ENCODE measurements at regions not wholly inside any gene's neighbourhood (a gene's known extent, or its start where the extent isn't known, plus 50 kb on each side); places are given as distances from the start of the nearest gene placed in this dataset.

DNA sequence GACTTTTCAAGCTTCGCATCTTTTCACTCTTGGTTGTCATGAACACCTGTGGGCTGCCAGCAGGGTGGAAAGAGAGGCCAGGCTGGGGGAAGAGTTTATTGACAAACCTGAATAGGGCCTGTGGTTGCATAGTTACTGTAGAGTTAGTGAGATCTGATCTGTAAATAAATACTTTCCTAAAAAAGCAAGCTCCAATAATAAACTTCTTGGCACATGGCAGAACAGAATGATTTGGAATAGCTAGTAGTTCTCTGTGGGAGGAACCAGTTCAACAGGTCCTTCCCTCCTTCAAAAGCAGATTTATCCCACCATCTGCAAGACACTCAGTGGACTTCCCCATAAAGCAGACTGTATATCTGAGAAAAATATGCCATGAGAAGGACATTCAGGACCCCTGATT lies 445.0 kb downstream of the HACE1 start:
- no peak for ATAC-seq

DNA sequence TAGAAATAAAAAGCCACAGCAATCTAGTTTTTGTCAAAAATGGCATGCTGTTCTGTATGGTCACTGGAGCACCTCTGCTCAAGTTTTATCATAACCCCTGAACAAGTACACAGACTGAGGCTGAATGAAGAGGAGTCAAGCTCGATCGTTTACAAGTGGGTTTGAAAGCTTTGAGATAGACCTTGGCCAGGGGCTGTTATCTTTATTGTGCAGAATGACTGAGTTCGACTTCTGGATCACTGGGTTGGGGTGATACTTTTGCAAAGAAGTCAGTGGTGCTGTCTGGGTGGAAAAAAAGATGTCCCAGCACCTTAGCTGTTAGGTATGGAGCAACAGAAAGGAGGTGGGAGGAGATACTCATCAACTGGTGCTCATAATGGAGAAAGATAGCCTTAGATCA lies 446.0 kb downstream of the HACE1 start:
- ATAC-seq, result no peak

DNA sequence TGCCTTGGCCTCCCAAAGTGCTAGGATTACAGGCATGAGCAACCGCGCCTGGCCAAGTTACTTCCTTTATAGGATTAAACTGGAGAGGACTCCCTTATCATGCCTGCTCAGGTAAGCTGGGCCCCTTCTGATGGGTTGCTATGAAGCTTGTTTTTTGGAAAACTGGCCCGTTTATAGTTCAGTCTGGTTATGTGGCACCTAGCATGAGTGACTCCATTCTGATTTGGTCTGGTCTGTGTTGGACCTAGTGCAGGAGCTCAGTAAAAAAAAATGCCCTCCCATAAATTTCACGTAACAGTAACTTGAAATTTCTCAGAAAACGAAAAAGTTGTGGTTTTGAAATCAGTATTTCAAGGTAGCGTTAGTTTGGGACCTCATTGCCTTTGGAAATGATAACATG lies 448.4 kb downstream of the HACE1 start:
- no peak for ATAC-seq

DNA sequence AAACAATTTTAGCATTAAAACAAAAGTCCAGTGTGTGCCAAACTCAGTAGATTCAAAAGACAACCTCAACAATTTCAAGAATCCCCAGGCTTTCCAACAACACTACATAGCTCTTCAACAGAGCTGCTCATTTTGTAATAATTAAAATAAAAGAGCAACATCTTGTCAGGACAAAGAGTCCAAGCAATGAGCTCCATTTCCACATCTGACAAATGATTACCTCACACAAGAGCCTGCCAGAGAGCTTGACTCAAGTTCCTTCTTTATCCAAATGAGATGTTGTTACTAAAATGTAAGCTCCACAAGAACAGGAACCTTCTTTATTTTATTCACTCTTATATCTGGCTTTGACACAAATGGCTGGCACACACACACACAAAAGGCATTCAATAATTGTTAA lies 449.8 kb downstream of the HACE1 start:
- ATAC-seq, result no peak

DNA sequence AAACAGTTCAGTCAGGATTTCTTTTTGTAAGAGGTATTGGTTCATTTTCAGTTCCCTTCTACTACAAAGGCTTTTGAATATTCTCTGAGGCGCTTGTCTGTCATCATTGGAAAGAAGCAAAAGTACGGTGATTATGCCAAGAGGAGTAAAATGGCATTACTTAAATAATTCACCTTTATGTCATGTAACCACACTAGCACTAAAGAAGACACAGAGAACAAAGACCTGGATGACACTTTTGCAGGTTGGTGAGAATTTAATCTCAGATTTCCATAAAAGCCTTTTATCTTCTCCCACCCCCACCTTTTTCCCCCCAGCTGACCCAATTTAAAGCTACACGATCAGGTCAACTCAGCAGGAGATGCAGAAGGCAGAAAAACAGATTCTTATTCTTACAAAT lies 451.8 kb downstream of the HACE1 start:
- ATAC-seq, result no peak

DNA sequence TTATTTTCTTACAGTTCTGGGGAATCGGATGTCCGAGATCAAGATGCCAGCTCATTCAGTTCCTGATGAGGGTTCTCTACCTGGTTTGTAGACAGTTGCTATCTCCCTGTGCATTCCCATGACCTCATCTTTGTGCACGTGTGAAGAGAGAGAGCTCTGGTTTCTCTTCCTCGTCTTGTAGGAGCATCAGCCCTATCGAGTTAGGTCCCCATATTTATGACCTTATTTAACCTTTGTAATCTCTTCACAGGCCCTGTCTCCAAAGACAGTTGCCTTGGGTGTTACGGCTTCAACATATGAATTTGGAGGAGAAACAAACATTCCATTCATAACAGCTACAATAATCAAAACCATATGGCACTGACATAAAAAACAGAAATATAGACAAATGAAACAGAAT lies 455.3 kb downstream of the HACE1 start:
- ATAC-seq, result no peak

DNA sequence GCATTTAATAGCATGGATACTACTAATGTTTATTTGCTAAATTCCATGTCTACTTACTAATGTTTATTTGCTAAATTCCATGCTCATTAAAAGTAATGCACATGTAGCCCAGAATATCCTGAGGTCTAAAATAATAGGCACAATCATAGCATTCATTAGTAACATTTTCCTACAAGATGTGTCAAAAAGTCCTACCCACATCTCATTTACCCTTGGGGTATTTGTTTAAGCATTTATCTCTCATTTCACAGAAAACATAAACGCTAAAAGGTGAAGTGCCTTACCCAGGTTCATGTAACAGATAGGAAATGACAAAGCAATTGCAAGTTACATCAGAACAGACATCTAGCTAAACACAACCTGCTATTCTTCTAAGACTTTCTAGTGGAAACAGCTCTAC lies 457.1 kb downstream of the HACE1 start:
- ATAC-seq, result no peak

DNA sequence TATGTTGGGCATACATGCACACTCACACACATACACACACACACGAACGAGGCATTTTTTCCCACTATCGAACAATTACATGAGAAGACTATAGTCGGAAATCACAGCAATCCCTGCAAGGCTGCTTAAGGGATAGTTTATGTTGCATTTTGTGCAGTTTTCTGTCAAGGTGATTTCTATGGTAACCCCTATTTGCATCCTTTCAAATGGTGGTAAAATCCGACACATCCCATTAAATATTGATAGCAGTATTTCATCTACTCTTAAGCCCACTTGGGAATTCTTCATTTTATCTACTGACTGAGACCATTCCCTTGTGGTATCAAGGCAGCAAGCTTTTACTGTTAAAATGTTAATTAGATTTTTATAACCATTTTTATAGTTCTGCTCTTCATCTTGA lies 457.8 kb downstream of the HACE1 start:
- ATAC-seq, result no peak

DNA sequence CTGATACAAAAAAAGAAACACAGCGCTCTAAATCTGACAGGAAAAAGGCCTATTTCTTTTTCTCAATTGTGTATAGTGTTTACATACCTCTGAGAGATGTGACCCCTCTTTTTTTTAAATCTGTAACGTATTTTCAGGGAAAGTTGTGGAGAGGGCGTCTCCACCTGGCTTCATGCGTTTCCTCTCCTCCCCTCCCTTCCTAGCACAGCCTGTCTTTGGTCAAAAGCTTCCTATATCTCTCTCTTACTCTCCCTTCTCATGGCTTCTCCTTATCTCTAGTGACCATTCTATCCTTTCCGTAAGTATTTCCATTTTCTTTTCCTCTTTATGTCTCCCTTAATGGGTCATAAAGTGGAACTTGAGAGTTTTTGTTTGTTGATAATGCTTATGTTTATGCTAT lies 458.9 kb downstream of the HACE1 start:
- no peak for ATAC-seq

DNA sequence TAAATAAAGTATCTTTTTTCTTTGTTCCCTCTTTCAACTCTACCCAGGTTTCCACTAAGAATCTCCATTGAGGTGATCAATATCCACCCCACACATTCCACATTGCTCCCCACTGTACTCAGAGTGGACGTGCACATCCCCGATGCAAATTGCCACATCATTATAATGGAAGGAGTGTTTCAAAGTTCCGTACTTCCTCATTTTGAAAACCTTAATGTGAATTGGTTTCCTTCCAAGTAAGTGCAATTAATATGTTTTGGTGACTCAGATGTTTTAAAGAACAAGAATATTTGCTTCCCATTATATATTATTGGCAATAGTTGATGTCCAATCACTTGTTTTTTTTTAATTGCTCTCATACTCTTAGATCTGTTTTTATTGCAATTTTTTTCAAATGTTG lies 463.6 kb downstream of the HACE1 start:
- no peak for ATAC-seq

DNA sequence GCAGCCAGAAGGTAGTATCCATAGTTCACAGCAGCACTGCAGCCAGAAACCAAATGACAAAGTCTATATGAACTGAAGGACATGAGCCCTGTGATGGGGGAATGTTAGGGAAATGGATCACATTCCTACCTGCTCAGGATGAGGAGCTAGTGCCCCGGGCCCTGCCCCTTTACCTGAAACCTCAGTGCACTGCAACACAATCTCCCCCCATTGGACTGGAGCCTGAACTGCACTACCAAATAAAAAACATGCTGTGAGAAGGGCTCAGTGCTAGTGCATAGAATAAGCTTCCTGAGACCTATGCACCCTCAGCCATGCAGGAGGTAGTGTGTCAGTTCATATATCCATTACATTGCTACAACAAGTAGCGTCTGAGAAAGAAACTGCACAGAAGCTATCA lies 477.8 kb downstream of the HACE1 start:
- no peak for ATAC-seq

DNA sequence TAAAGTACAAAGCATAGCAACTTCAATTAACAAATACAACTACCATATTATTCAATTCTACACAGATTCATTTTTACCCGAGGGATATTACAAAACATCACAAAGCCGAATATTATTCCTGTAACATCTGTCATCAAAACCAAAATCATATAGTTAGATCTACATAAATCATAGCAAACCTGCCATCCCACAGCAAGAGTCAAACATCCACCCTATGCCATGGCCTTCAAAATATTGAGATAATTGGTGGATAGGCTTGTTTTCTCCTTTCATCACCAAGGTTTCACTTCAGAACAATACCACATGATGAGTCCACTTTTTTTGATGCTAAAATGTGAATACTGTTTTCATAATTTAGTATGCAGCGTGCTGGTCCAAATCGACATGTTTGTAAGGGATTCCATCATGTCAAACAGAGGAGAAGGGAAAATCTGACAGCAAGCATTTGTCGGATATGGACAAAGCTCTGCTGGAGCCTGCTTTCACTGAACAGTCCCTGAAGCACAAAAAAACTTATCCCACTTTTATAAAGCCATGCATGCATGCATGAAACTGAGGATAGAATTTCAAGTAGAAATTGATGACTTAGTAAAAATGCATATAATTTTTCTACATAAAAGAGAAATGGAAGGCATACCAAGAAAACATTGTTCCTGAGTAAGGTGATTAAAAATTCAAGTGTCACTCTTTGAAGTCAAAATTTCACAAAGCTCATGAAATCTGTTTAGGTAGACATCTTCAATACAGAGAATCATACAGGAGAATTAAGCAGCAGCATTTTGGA lies 494.1 kb downstream of the HACE1 start:
- no peak for ATAC-seq

DNA sequence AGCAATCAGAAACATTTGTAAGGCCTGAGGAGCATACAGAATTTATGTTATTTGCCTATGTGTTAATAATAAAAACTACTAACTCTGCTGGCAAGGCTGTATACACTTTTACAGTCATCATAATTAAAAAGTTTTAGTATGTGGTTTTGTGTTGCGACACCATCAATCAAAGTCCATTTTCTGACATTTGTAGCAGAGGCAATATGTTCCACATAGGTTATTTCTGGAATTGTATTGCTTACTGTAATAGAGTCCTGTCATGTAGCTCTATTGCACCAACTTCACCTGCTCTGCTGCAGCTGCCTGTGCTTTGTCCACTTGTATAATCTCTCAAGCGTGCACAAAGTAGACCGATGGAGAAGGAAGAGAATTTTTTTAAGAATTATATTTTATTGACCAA lies 501.8 kb downstream of the HACE1 start:
- ATAC-seq, result no peak

DNA sequence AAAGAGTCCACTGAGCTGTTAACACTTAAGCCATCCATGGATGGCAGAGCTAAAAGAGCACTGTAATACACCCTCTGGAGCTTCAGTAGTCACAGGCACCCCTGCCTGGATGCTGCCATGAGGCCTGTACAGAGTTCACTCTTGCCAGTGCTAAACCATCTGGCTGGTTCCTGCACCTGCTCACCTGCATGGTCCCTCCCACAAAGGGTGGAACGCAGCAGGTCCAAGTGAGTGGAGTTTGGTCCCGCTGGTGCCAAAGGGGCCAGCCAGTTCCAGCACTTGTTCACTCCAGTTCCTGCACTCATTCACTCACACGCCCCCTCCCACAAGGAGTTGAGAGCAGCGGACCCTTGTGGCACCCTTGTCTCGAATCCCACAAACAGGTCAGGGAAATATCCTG lies 503.5 kb downstream of the HACE1 start:
- no peak for ATAC-seq

DNA sequence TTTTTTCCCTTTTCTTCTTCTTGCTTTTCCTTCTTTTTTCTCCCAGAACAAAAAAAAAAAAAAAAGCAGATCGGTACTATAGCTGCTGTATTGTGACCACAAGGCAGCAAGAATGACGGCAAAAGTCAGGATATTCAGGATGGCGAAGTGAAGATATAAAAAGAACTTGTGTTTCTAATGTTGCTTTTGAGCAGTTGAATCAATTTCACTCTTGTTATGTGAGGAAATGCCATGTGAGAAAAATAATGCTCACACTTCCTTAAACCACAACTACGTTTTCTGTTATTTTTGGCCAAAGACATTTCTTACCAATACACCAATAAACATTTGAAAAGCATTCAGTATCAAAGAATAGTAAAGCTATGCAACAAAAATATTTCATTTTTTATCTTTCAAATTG lies 510.5 kb downstream of the HACE1 start:
- no peak for ATAC-seq

DNA sequence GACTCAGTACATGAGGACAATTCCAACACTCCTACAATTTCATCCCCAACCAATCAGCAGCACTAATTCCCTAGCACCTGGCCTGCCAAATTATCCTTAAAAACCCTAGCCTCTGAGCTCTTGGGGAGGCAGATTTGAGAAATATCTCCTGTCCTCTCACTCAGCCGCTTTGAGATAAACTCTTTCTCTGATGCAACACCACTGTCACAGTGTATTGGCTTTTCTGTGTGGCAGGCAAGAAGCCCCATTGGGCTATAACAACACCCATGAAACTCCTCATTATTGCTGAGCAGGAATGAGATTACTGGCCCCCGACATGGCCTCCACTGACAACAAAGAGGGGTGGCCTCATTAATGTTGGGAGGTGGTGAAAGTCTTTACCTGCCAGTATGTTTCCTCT lies 515.5 kb downstream of the HACE1 start:
- no peak for ATAC-seq

DNA sequence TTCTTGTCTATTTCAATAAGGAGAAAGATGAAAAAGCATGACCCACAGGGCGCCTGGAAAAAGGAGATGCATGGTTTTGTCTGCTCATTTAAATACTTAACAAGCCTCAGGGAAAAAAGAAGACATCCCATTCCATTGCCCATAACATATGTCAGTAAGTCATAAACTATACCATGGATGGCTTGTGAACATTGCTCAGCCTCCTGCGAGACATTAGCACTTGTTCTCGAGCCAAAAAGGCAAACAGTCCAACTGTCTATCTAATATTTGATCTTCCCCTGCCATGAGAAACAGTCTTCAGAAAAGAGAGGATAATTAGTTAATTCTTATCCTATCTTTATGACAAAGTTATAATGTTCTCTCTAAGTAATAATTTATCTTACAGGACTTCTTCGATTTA lies 527.4 kb downstream of the HACE1 start:
- ATAC-seq, result no peak

DNA sequence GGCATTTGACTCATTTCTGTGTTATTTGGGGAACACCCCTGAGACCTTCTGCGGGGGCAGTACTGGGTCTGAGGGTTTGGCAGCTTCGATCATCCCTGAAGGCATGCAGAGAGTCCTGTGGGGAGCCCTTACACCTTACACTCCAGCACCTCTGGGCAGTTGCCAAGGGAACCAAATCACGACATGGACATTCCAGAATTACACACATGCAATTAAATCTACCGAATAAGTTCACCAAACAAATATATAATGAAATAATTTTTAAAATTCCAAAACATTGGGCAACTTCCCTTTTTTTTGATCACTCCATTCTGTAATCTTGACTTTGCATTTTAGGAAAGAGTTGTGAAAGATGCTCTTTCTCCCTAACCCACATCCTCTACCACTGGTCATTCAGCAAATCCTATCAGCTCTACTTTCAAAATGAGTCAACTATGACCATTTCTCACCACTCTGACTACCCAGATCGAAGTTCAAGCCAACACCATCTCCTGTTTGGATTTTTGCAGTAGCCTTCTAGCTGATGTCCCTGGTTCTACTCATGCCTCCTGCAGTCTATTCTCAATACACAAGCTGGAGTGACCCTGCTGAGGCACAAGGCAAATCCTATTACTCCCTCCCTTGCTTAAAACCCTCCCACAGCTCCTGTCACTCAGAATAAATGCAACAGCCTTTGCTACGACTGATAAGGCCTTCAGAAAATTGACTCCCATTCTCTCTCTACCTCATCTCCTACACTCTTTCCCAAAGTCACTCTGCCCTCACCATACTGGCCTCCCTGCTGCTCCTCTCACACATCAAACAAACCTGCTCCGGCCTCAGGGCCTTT lies 533.3 kb downstream of the HACE1 start:
- no peak for ATAC-seq

DNA sequence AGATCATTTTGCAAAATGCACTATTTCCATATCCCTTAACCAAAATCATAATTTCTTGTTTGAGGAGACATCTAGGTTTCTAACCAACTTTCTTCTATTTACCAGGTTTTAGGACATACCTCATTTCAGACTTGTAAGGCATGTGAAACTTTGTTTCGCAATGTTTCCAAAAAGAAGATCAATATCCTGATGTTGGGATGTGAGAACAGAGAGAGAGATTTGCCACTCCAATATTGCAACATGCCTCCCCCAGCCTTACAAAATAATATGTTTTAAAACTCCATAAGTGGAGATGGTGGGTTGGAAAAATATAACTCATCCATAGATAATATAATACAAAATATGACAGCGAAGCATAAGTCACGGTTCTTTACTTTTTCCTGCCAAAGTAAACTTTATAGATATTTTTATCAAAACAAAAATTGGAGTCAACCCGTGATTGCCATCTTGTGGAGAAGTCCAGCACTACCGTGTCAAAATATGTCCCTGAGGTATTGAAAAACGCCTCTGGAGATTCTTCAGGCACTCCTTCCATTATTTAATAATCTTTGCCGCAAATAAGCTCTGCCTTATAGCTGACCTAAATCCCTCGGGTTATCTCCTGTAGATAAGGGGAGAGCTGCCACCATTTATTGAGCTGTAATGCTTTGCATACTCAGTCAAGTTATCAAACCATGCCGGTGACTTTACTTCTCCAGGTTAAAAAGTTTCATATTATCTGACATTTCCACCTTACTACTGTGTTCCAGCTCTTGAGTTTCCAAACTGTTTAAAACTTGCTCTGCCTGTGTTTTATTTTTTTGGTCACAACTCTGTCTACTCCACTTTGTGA lies 534.2 kb downstream of the HACE1 start:
- no peak for ATAC-seq

DNA sequence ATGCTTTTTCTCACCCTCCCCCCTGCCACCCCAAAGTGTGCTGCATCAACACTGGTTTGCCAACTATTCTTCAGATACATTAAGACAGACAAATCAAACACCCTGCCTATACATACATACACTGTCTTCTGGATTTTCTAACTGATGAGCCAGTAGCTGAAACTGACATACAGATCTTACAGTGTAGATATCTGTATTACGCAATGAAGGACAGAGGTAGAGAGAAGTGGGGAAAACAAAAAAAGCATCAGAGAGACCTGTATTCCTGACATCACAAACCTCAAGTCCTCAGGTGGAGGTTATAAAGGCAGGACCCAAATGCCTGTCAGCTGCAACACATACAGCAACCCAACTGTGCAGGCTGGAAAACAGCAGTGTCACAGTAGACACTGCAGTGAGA lies 535.4 kb downstream of the HACE1 start:
- ATAC-seq, result no peak

DNA sequence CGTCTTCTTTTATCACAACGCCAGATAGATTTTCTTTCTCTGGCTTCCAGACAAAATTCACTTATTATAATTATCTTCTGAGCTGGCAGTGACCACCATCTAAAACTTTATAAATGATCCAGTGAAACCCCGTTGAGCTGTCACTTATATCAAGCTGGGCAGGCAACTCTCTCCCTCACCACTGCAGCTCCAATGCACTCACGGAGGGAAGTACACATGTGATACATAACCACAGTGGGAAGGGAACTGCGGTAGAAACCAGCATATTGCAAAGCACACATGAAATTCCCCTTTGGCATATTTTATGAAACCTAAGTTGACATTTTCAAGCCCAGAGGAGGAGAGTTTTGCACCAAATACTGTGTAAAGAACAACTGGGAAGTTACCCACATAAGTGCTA lies 536.9 kb downstream of the HACE1 start:
- ATAC-seq, result no peak

DNA sequence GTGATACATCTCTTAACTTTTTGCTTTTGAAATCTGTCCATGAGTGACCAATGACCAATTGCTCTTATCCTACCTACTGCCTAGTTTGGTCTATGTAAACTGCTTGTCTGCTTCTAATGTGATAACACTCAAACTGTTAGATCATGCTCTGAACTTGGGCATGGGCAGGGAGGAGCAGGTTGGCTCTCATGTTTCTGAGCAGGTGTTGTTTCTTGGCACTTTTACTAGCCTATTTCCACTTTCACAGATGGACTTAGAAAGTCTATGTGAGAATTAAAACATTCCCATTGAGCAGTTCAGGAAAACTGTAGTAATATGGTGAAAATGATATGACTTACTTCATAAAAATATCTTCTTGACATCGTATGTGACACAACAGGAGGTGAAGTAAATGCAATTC lies 538.4 kb downstream of the HACE1 start:
- ATAC-seq, result no peak

DNA sequence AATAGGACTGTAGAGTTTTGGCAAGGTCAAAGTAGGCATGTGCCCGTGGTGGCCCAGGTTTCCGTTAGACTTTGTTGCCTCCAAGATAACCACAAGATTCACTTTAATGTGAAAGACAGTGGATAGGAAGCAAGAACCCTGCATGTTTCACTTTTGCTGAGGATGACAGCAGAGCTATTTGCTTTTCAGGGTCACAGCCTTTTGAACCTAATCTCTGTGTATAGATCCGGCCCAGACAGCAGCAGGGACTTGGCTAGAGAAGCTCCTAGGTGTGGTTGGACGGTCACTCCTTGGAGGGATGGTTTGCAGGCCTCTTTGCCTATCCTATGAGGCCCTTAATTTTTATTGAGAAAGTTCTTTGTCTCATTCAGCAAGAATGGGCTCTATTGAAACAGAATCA lies 538.8 kb downstream of the HACE1 start:
- no peak for ATAC-seq

DNA sequence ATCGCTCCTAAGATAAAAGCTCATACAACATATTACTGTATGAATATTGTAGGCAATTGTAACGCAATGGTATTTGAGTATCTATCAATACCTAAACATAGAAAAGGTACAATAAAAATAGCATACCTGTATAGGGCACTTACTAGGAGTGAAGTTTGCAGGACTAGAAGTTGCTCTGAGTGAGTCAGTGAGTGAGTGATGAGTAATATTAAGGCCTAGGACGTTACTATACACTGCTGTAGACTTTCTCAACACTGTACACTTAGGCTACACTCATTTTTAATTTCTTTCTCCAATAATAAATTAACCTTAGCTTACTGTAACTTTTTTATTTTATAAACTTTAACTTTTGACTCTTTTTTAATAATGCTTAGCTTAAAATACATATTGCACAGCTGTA lies 546.9 kb downstream of the HACE1 start:
- no peak for ATAC-seq

Measured in esophagus mucosa (tissue), 1 donor.